ENCODE measurements at regions not wholly inside any gene's neighbourhood (a gene's known extent, or its start where the extent isn't known, plus 50 kb on each side); places are given as distances from the start of the nearest gene placed in this dataset.

DNA sequence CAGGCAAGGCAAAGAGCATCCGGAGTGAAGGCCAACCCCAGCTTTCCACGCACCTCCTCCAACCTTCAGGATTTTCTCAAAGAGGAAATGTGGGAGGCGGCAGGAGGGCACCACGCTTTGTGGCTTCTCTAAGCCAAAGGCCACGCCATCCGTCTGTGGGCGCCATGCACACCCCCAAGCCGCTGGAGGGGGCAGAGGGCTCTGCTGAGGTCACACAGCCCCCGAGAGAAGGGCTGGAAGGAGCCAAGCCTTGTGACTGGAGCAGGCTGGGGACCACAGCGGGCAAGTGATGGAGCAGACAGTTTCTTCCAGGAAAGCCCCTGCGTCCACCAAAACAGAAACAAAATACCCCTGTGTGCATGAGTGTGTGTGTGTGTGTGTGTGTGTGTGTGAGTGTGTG, 527.4 kb downstream of the BRD1 start:
- TF ChIP-seq CTCF (conservative IDR thresholded peaks at IDR 0.05; ENCODE audit: low read depth in 2 of 2) (no peak), POLR2AphosphoS5 (IDR thresholded peaks at IDR 0.05; ENCODE audit: low read depth) (no peak), JUNB (IDR thresholded peaks at IDR 0.05; ENCODE audit: unreplicated experiment) (no peak)
- TF ChIP-seq, protein P1, sequence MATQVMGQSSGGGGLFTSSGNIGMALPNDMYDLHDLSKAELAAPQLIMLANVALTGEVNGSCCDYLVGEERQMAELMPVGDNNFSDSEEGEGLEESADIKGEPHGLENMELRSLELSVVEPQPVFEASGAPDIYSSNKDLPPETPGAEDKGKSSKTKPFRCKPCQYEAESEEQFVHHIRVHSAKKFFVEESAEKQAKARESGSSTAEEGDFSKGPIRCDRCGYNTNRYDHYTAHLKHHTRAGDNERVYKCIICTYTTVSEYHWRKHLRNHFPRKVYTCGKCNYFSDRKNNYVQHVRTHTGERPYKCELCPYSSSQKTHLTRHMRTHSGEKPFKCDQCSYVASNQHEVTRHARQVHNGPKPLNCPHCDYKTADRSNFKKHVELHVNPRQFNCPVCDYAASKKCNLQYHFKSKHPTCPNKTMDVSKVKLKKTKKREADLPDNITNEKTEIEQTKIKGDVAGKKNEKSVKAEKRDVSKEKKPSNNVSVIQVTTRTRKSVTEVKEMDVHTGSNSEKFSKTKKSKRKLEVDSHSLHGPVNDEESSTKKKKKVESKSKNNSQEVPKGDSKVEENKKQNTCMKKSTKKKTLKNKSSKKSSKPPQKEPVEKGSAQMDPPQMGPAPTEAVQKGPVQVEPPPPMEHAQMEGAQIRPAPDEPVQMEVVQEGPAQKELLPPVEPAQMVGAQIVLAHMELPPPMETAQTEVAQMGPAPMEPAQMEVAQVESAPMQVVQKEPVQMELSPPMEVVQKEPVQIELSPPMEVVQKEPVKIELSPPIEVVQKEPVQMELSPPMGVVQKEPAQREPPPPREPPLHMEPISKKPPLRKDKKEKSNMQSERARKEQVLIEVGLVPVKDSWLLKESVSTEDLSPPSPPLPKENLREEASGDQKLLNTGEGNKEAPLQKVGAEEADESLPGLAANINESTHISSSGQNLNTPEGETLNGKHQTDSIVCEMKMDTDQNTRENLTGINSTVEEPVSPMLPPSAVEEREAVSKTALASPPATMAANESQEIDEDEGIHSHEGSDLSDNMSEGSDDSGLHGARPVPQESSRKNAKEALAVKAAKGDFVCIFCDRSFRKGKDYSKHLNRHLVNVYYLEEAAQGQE (IDR thresholded peaks at IDR 0.05; ENCODE audit: unreplicated experiment), result no peak

Data from GM23338 (cell line).